Thyroid gland (tissue), 4 donors: ENCODE measurements at regions not wholly inside any gene's neighbourhood (a gene's known extent, or its start where the extent isn't known, plus 50 kb on each side); places are given as distances from the start of the nearest gene placed in this dataset.

ENCODE experiments used
- DNase-seq, 2 donors: peaks; one replicate each; pipeline ENCODE4 v3.0.0-alpha.2; 2019
- H3K27ac ChIP-seq, 3 donors: fragments of 200-600 bp; sonication (generic); 1 replicate in 2 of 3; 2 replicates in 1 of 3; pipeline ENCODE4 v1.5.1; 2016 to 2019; ENCODE audit warnings: mild to moderate bottlenecking in 1 of 3, moderate library complexity in 1 of 3
- H3K27me3 ChIP-seq: fragments of 200-600 bp; sonication (generic); one replicate; pipeline ENCODE4 v1.5.1; 2019
- H3K36me3 ChIP-seq, 2 donors: fragments of 200-600 bp; sonication (generic); one replicate each; pipeline ENCODE4 v1.5.1; 2016 to 2019
- H3K4me1 ChIP-seq, 2 donors: fragments of 200-600 bp; sonication (generic); one replicate each; pipeline ENCODE4 v1.5.1; 2017 to 2019
- H3K4me3 ChIP-seq, 3 donors: fragments of 200-600 bp; sonication (generic); replicated peaks in 1 of 3; 1 replicate in 2 of 3; 2 replicates in 1 of 3; pipeline ENCODE4 v1.5.1; 2016; ENCODE audit warnings: mild to moderate bottlenecking in 1 of 3
- H3K9me3 ChIP-seq: fragments of 200-600 bp; sonication (generic); one replicate; pipeline ENCODE4 v1.5.1; 2017
- CTCF ChIP-seq, 6 experiments: fragments of 200-600 bp in 3 of 6; fragments of 450-650 bp in 3 of 6; sonication (generic) in 3 of 6; IDR thresholded peaks; one replicate each; pipeline ENCODE4 v1.5.1; 2016 to 2019; ENCODE audit warnings: antibody characterized with exemption in 6 of 6, mild to moderate bottlenecking in 2 of 6, inconsistent platforms in 1 of 6, moderate library complexity in 1 of 6
- POLR2A ChIP-seq, 2 donors: fragments of 450-650 bp; IDR thresholded peaks; one replicate each; pipeline ENCODE4 v1.6.1; 2017; ENCODE audit warnings: antibody characterized with exemption in 2 of 2, mild to moderate bottlenecking in 2 of 2, moderate library complexity in 1 of 2
- WGBS, 2 donors: methylation state at CpG; one replicate each; pipeline ENCODE4 v1.1.5; 2017; 5-methylcytosine and 5-hydroxymethylcytosine counted together
- intact Hi-C: fragments of 100-400 bp; cut with DNase I; formaldehyde crosslinking; loops from one replicate; pipeline ENCODE4 v1.15.1; 2023

GRCh38 chr22:49404576-49405241, 423.0 kb downstream of the BRD1 start:
- H3K9me3 ChIP-seq = no peaks in the 10 kb centered on the region
- no peaks in the 10 kb centered on the region for H3K4me1 ChIP-seq
- no peaks in the 10 kb centered on the region for H3K27me3 ChIP-seq
- intact Hi-C loops = no loop called here
- H3K27ac ChIP-seq = no peak overlapping the region
- no peak overlapping the region for H3K4me3 ChIP-seq
- no peak for DNase-seq
- no peak for TF ChIP-seq CTCF (IDR thresholded peaks at IDR 0.05)
- TF ChIP-seq POLR2A (IDR thresholded peaks at IDR 0.05) = no peak
- H3K36me3 ChIP-seq = no peaks in the 10 kb centered on the region
- 60 to 69% methylated on average over 24 to 26 of the region's 27 CpGs for WGBS, 2 donors

GRCh38 chr22:49404020-49404419, 423.7 kb downstream of the BRD1 start:
- Histone ChIP-seq H3K4me1 (no peaks in the 10 kb centered on the region), H3K27ac (no peak overlapping the region), H3K4me3 (no peak overlapping the region), H3K9me3 (no peaks in the 10 kb centered on the region), H3K36me3 (no peaks in the 10 kb centered on the region), H3K27me3 (no peaks in the 10 kb centered on the region)
- intact Hi-C loops = no loop called here
- 85 to 92% methylated on average over 10 of the region's 10 CpGs for WGBS, 2 donors
- TF ChIP-seq CTCF (IDR thresholded peaks at IDR 0.05) (no peak), POLR2A (IDR thresholded peaks at IDR 0.05) (no peak)
- DNase-seq = no peak

GRCh38 chr22:49403102-49403501, 424.6 kb downstream of the BRD1 start:
- DNase-seq = no peak
- Histone ChIP-seq H3K4me1 (no peaks in the 10 kb centered on the region), H3K27me3 (no peaks in the 10 kb centered on the region), H3K27ac (no peak overlapping the region), H3K36me3 (no peaks in the 10 kb centered on the region), H3K4me3 (no peak overlapping the region), H3K9me3 (no peaks in the 10 kb centered on the region)
- intact Hi-C loops = no loop called here
- WGBS, 2 donors = 95 to 96% methylated on average over 6 of the region's 6 CpGs
- TF ChIP-seq POLR2A (IDR thresholded peaks at IDR 0.05) = no peak
- TF ChIP-seq CTCF (IDR thresholded peaks at IDR 0.05) = no peak

GRCh38 chr22:49402169-49402568, 425.5 kb downstream of the BRD1 start:
- 64 to 74% methylated on average over 12 of the region's 12 CpGs for WGBS, 2 donors

More at GRCh38 chr22:49402169-49402568, 425.5 kb downstream of the BRD1 start:
- no peak for DNase-seq
- no peaks in the 10 kb centered on the region for H3K36me3 ChIP-seq
- no peak overlapping the region for H3K4me3 ChIP-seq
- no peak overlapping the region for H3K27ac ChIP-seq
- H3K9me3 ChIP-seq = no peaks in the 10 kb centered on the region
- intact Hi-C loops = no loop called here
- no peaks in the 10 kb centered on the region for H3K27me3 ChIP-seq
- TF ChIP-seq CTCF (IDR thresholded peaks at IDR 0.05) = no peak
- TF ChIP-seq POLR2A (IDR thresholded peaks at IDR 0.05) = no peak
- no peaks in the 10 kb centered on the region for H3K4me1 ChIP-seq
